NCI-H146 treated with DMSO at 0.1 percent for 48 hours (cell line): ENCODE measurements at regions not wholly inside any gene's neighbourhood (a gene's known extent, or its start where the extent isn't known, plus 50 kb on each side); places are given as distances from the start of the nearest gene placed in this dataset.
"Not testable (repeated sequence)": the region's sequence is repeated elsewhere in the genome, so short reads cannot be mapped to it uniquely, and the experiment has no call there.

Experiments
- DNase-seq: peaks from one replicate; lab custom pipeline; 2025; ENCODE audit not compliant: unreplicated experiment; lab: John Stamatoyannopoulos, UW

GRCh38 chr18:59980188-59980637 lies 80.4 kb downstream of the PMAIP1 start:
- DNase-seq: peak; percentile 38

GRCh38 chr18:59971871-59972428 lies 72.2 kb downstream of the PMAIP1 start:
- DNase-seq: no peak

GRCh38 chr18:59971144-59971543 lies 71.3 kb downstream of the PMAIP1 start:
- DNase-seq: not testable (repeated sequence)

GRCh38 chr18:59969477-59970028 lies 69.8 kb downstream of the PMAIP1 start:
- DNase-seq: not testable (repeated sequence)

- DNase-seq: no peak
Measured at GRCh38 chr18:59968583-59968982, 68.8 kb downstream of the PMAIP1 start.

DNA sequence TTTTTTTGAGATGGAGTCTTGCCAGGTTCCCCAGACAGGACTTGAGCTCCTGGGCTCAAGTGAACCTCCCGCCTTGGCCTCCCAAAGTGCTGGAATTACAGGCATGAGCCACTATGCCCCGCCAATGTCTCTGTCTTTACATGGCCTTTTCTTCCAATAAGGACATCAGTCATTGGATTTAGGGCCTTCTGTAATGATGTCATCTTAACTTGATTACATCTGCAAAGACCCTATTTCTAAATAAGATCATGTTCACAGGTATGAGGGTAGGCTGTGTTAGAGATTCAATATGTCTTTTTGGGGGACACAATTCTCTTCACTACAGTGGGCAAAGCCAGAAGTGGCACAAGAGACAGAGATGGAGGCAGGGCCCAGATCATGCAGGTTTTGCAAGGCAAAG lies 68.1 kb downstream of the PMAIP1 start:
- DNase-seq: no peak

- no peak for DNase-seq
Measured at GRCh38 chr18:59966913-59967312, 67.1 kb downstream of the PMAIP1 start.

- no peak for DNase-seq
Measured at GRCh38 chr18:59963229-59963628, 63.4 kb downstream of the PMAIP1 start.

- DNase-seq: peak; percentile 80
Measured at GRCh38 chr18:59961070-59961469, 61.3 kb downstream of the PMAIP1 start.

DNA sequence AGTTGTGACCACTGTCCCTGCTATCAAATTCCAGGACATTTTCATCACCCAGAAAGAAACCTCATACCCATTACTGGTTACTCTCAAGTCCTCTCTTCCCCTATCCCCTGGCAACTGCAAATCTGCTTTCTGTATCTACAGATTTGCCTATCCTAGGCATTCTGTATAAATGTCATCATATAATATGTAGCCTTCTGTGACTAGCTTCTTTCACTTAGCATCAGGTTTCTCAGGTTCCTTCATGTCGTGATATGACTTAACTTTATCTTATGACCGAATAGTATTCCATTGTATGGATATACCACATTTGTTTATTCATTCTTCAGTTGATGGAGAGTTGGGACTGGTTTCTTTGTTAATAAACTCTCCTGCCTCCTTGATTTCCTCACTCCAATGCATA lies 60.5 kb downstream of the PMAIP1 start:
- DNase-seq: no peak

- no peak for DNase-seq
Measured at GRCh38 chr18:59959606-59960005, 59.8 kb downstream of the PMAIP1 start.

- DNase-seq: no peak
Measured at GRCh38 chr18:59959073-59959472, 59.3 kb downstream of the PMAIP1 start.

DNA sequence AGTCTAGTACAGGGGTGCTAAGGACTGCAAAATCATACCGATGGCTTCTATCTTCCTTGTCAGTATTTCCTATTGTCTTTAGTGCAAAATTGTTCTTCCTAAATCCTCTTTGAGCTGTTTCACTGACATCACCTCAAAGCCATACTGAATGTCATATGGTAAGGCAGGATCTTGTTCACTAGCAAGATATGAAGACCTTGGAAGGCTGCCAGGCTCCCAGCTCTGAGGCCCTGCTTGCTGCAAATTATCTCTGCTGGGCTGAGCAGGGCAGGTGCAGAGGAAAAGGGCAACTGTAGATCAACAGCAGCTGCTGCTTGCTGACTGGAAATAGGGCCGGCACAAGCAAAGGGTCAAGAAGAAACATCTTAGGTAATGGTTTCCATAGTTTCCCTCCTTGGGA lies 58.2 kb downstream of the PMAIP1 start:
- DNase-seq: peak; percentile 99

DNA sequence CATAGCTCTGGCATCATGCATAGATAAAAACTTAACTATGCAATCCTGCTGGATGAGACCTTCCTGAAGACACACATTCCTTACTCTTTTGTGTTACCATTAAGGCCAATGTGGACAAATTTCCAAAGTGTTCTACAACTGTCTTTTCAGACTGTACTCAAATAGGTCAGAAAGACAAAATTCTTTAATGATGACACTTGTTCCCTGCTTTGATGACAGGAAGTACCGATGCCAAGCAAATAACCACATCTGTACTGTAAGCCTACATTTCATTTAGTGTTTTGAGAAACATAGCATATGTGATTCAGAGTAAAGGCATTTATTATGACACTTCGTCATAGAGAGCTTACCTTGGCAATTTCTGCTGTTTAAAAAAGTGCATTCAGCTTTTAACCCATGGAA lies 55.0 kb downstream of the PMAIP1 start:
- no peak for DNase-seq

- no peak for DNase-seq
Measured at GRCh38 chr18:59954241-59954640, 54.4 kb downstream of the PMAIP1 start.
